Upper lobe of right lung (tissue), 1 donor: ENCODE measurements at regions not wholly inside any gene's neighbourhood (a gene's known extent, or its start where the extent isn't known, plus 50 kb on each side); places are given as distances from the start of the nearest gene placed in this dataset.

Experiments
- ATAC-seq: fragments of 200-7000 bp; cut with Tn5 transposase; one replicate; pipeline ENCODE4 v1.9.1; 2020; ENCODE audit warnings: mild to moderate bottlenecking, moderate library complexity
- DNase-seq: peaks from one replicate; pipeline ENCODE4 v3.0.0-alpha.2; 2020
- H3K27ac ChIP-seq: fragments of 200-600 bp; one replicate; pipeline ENCODE4 v1.8.0; 2022
- H3K27me3 ChIP-seq: fragments of 200-600 bp; one replicate; pipeline ENCODE4 v1.8.0; 2022; ENCODE audit warnings: mild to moderate bottlenecking
- H3K36me3 ChIP-seq: fragments of 200-600 bp; one replicate; pipeline ENCODE4 v1.8.0; 2022
- H3K4me1 ChIP-seq: fragments of 200-600 bp; one replicate; pipeline ENCODE4 v1.8.0; 2022
- H3K4me3 ChIP-seq: fragments of 200-600 bp; one replicate; pipeline ENCODE4 v1.8.0; 2022; ENCODE audit warnings: mild to moderate bottlenecking
- H3K9me3 ChIP-seq: fragments of 200-600 bp; one replicate; pipeline ENCODE4 v1.8.0; 2022
- CTCF ChIP-seq: fragments of 200-600 bp; IDR thresholded peaks from one replicate; pipeline ENCODE4 v1.8.0; 2022; ENCODE audit warnings: antibody characterized with exemption
- intact Hi-C: fragments of 100-400 bp; cut with DNase I; formaldehyde crosslinking; loops from one replicate; pipeline ENCODE4 v1.11.0; 2022
- donor health status: DM: no; HTN: yes; CAD: no; lungs with severe emphysema.

- intact Hi-C loops: no loop called here
- ATAC-seq: no peak
Measured at GRCh38 chr17:51376739-51377138, 116.4 kb downstream of the UTP18 start.

DNA sequence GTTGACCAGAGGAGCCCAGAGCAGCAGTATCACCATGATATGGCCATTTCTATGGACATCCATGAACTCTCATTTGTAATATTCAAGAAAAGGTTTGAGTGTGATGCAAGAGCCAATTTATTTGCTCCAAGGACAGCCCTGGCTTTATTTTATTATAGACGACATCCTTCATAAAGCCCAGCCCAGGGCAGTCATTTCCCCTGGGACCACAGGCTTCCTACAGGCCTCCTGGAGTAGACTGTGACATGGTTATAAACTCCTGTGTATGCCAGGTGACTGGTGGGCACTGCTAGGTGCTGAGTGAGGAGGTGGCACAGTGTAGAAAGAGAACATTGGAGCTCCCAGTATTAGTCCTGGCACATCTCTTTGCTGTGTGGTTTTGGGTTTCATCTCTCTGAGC is 120.9 kb downstream of the UTP18 start:
- intact Hi-C loops: no loop called here

More at GRCh38 chr17:51376739-51377138, 116.4 kb downstream of the UTP18 start:
- H3K4me1 ChIP-seq: no peaks in the 10 kb centered on the region
- H3K36me3 ChIP-seq: no peaks in the 10 kb centered on the region
- no peak for TF ChIP-seq CTCF
- no peak overlapping the region for H3K4me3 ChIP-seq
- no peaks in the 10 kb centered on the region for H3K9me3 ChIP-seq
- H3K27me3 ChIP-seq: no peaks in the 10 kb centered on the region
- no peak for DNase-seq
- no peak overlapping the region for H3K27ac ChIP-seq

DNA sequence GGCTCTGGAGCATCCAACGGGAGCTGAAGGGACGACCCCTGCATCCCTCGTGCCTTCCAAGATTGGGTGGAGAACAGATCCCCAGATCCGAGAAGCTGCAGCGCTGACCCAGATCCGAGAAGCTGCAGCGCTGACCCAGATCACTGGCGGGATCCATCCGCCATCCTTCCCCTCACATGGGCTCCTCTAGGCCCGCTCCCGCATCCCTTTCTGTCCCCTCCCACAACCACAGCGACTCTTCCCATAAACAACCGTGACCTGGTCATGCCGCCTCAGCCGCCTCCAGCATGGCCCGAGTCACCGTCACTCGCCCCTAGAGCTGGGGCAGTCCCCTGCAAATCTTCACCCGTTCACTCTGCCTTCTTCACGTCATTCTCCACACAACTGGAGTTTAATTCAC is 124.9 kb downstream of the UTP18 start:
- no peak for ATAC-seq
- intact Hi-C loops: no loop called here
- no peak for DNase-seq
- Histone ChIP-seq H3K4me3 (no peak overlapping the region), H3K9me3 (no peaks in the 10 kb centered on the region), H3K27ac (no peak overlapping the region), H3K27me3 (no peaks in the 10 kb centered on the region), H3K36me3 (no peaks in the 10 kb centered on the region), H3K4me1 (no peaks in the 10 kb centered on the region)
- TF ChIP-seq CTCF: no peak

More for the DNA sequence above, 120.9 kb downstream of the UTP18 start:
- DNase-seq: no peak
- H3K27me3 ChIP-seq: no peaks in the 10 kb centered on the region
- no peaks in the 10 kb centered on the region for H3K9me3 ChIP-seq
- no peak for TF ChIP-seq CTCF
- no peaks in the 10 kb centered on the region for H3K4me1 ChIP-seq
- ATAC-seq: no peak
- no peaks in the 10 kb centered on the region for H3K36me3 ChIP-seq
- no peak overlapping the region for H3K27ac ChIP-seq
- H3K4me3 ChIP-seq: no peak overlapping the region

- Histone ChIP-seq H3K27me3 (no peaks in the 10 kb centered on the region), H3K4me3 (no peak overlapping the region), H3K9me3 (no peaks in the 10 kb centered on the region), H3K4me1 (no peaks in the 10 kb centered on the region), H3K36me3 (no peaks in the 10 kb centered on the region), H3K27ac (no peak overlapping the region)
- no peak for DNase-seq
- ATAC-seq: no peak
- no peak for TF ChIP-seq CTCF
- intact Hi-C loops: no loop called here
Measured at GRCh38 chr17:51387582-51387981, 127.2 kb downstream of the UTP18 start.

GRCh38 chr17:51387986-51388385 is 127.6 kb downstream of the UTP18 start:
- no peak overlapping the region for H3K4me3 ChIP-seq
- H3K9me3 ChIP-seq: no peaks in the 10 kb centered on the region
- intact Hi-C loops: no loop called here
- DNase-seq (no peak), ATAC-seq (no peak)
- no peak overlapping the region for H3K27ac ChIP-seq
- no peaks in the 10 kb centered on the region for H3K4me1 ChIP-seq
- TF ChIP-seq CTCF: no peak
- H3K27me3 ChIP-seq: no peaks in the 10 kb centered on the region
- no peaks in the 10 kb centered on the region for H3K36me3 ChIP-seq

DNA sequence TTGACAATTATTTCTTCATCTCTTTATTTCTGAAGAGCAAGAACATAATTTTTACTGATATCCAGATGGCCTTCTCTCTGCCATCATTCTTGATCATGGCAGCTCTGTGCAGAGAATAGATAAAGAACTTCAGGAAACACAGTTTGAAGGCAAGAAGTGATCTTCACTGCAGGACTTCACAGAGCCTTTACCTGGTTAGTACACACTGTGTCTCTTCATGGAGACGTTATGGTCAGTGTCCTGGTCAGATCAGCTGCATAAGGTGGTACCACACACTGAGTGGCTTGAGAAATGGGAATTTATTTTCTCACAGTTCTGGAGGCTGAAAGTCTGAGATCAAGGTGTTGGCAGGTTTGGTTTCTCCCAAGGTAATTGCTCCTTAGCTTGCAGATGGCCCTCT is 129.5 kb downstream of the UTP18 start:
- no peak for TF ChIP-seq CTCF
- Histone ChIP-seq H3K4me3 (no peak overlapping the region), H3K36me3 (no peaks in the 10 kb centered on the region), H3K27ac (no peak overlapping the region), H3K9me3 (no peaks in the 10 kb centered on the region), H3K4me1 (no peaks in the 10 kb centered on the region), H3K27me3 (no peaks in the 10 kb centered on the region)
- ATAC-seq (no peak), DNase-seq (no peak)
- intact Hi-C loops: no loop called here
